Lung (tissue), 11 donors: ENCODE measurements at regions not wholly inside any gene's neighbourhood (a gene's known extent, or its start where the extent isn't known, plus 50 kb on each side); places are given as distances from the start of the nearest gene placed in this dataset.

Experiments
- ATAC-seq: fragments of 200-7000 bp; cut with Tn5 transposase; one replicate; pipeline ENCODE4 v1.9.1; 2020; ENCODE audit warnings: moderate number of reproducible peaks; ENCODE audit not compliant: insufficient read depth, low FRiP score
- DNase-seq, 3 donors: peaks; one replicate each; pipeline ENCODE4 v3.0.0-alpha.2; 2013 to 2017
- H3K27ac ChIP-seq, 2 donors: one replicate each; pipeline ENCODE4 v1.5.1; 2013; ENCODE audit warnings: mild to moderate bottlenecking in 2 of 2, moderate library complexity in 2 of 2, control low read depth in 1 of 2, inconsistent platforms in 1 of 2, low read depth in 1 of 2, low read length in 1 of 2
- H3K27me3 ChIP-seq, 3 donors: one replicate each; pipeline ENCODE4 v1.5.1; 2013; ENCODE audit warnings: low read length in 2 of 3; ENCODE audit not compliant: control insufficient read depth in 3 of 3, insufficient read depth in 3 of 3
- H3K36me3 ChIP-seq, 4 donors: one replicate each; pipeline ENCODE4 v1.5.1; 2013; ENCODE audit warnings: low read length in 4 of 4, mild to moderate bottlenecking in 1 of 4, moderate library complexity in 1 of 4; ENCODE audit not compliant: control insufficient read depth in 4 of 4, insufficient read depth in 4 of 4
- H3K4me1 ChIP-seq, 5 donors: one replicate each; pipeline ENCODE4 v1.5.1; 2013; ENCODE audit warnings: low read length in 5 of 5, mild to moderate bottlenecking in 2 of 5, moderate library complexity in 1 of 5; ENCODE audit not compliant: control insufficient read depth in 5 of 5, insufficient read depth in 5 of 5
- H3K4me3 ChIP-seq: one replicate; pipeline ENCODE4 v1.5.1; 2013; ENCODE audit warnings: mild to moderate bottlenecking, control low read depth, moderate library complexity
- H3K9ac ChIP-seq, 2 donors: one replicate each; pipeline ENCODE4 v1.5.1; 2013; ENCODE audit warnings: low read length in 2 of 2, control low read depth in 1 of 2; ENCODE audit not compliant: insufficient read depth in 1 of 2
- H3K9me3 ChIP-seq, 4 donors: one replicate each; pipeline ENCODE4 v1.5.1; 2013; ENCODE audit warnings: low read length in 3 of 4, mild to moderate bottlenecking in 1 of 4, moderate library complexity in 1 of 4; ENCODE audit not compliant: control insufficient read depth in 4 of 4, insufficient read depth in 3 of 4
- WGBS, 2 donors: extraction: QIAGEN DNeasy Blood & Tissue Kit; methylation state at CpG; one replicate each; pipeline ENCODE4 v1.1.7; 2013; 5-methylcytosine and 5-hydroxymethylcytosine counted together
- TF ChIP-seq, protein P1 (sequence below): IDR thresholded peaks from 2 replicates; pipeline ENCODE4 v1.5.1; 2012; ENCODE audit warnings: mild to moderate bottlenecking; ENCODE audit errors: control extremely low read depth, extremely low read depth
- donor health status: control.
- donor health status: control.
- donor health status: Bipolar disorder and iron deficiency.
- donor health status: healthy.
- donor health status: DM: yes; HTN: yes; CAD: no.

DNA sequence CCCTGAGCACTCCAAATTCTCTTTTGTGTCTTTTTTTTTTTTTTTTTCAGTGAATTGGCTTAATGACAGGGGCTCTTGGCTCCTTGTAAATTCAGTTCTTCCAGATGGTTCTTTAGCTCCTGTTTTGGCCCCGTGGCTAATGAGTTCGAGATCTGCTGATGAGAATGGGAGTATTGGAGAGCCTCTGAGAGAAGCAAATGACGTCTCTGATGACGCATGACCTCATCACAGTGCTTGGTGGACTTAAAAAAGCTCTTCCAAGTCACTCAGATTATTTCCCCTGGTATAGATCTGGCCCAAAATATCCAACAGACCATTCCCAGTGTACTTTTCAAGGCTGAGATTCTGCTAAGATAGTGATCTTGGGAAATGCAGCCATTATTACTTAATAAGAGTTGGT lies 159.5 kb downstream of the MIS18A start:
- H3K9me3 ChIP-seq: peaks cover 0 to 8% (median 3%) of the 10 kb centered on the region in 4 donors
- H3K27me3 ChIP-seq: no peaks in the 10 kb centered on the region
- H3K9ac ChIP-seq: no peak overlapping the region
- no peaks in the 10 kb centered on the region for H3K36me3 ChIP-seq
- 59 to 84% methylated on average over 4 of the region's 4 CpGs for WGBS, 2 donors
- TF ChIP-seq, protein P1, sequence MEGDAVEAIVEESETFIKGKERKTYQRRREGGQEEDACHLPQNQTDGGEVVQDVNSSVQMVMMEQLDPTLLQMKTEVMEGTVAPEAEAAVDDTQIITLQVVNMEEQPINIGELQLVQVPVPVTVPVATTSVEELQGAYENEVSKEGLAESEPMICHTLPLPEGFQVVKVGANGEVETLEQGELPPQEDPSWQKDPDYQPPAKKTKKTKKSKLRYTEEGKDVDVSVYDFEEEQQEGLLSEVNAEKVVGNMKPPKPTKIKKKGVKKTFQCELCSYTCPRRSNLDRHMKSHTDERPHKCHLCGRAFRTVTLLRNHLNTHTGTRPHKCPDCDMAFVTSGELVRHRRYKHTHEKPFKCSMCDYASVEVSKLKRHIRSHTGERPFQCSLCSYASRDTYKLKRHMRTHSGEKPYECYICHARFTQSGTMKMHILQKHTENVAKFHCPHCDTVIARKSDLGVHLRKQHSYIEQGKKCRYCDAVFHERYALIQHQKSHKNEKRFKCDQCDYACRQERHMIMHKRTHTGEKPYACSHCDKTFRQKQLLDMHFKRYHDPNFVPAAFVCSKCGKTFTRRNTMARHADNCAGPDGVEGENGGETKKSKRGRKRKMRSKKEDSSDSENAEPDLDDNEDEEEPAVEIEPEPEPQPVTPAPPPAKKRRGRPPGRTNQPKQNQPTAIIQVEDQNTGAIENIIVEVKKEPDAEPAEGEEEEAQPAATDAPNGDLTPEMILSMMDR: no peak
- H3K27ac ChIP-seq: no peak overlapping the region
- H3K4me3 ChIP-seq: no peak overlapping the region
- ATAC-seq (no peak), DNase-seq (no peak)
- H3K4me1 ChIP-seq: no peaks in the 10 kb centered on the region

GRCh38 chr21:32114419-32115035 lies 164.3 kb downstream of the MIS18A start:
- TF ChIP-seq, protein P1: no peak
- WGBS, 2 donors: 84 to 85% methylated on average over 11 of the region's 11 CpGs
- H3K27ac ChIP-seq: no peak overlapping the region
- no peak overlapping the region for H3K4me3 ChIP-seq
- H3K9me3 ChIP-seq: no peaks in the 10 kb centered on the region
- no peaks in the 10 kb centered on the region for H3K4me1 ChIP-seq
- ATAC-seq: no peak
- H3K36me3 ChIP-seq: no peaks in the 10 kb centered on the region
- no peak overlapping the region for H3K9ac ChIP-seq
- no peaks in the 10 kb centered on the region for H3K27me3 ChIP-seq
- DNase-seq: no peak

DNA sequence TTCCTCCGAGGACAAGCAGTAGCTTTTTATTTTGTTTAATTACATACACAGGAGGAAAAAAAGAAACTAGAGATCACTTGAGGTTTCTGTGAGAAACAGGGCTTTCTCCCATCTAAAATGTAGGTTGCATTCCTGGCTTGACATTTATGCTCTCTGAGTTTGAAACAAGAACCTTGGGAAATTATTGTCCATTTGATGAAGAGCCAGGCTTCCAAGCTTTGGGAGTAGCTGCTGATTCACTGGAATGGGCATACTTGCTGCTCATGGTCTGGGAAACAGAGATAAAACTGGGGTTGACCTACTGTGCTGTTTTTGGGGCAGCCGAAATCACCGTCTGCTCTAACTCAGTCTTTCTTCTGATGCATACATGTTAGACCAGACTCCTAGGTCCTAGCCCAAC lies 165.4 kb downstream of the MIS18A start:
- TF ChIP-seq, protein P1: no peak
- Histone ChIP-seq H3K4me3 (no peak overlapping the region), H3K4me1 (no peaks in the 10 kb centered on the region), H3K27ac (no peak overlapping the region), H3K9ac (no peak overlapping the region), H3K36me3 (no peaks in the 10 kb centered on the region), H3K27me3 (no peaks in the 10 kb centered on the region), H3K9me3 (no peaks in the 10 kb centered on the region)
- no peak for ATAC-seq
- no peak for DNase-seq
- 88 to 91% methylated on average over 3 of the region's 3 CpGs for WGBS, 2 donors

DNA sequence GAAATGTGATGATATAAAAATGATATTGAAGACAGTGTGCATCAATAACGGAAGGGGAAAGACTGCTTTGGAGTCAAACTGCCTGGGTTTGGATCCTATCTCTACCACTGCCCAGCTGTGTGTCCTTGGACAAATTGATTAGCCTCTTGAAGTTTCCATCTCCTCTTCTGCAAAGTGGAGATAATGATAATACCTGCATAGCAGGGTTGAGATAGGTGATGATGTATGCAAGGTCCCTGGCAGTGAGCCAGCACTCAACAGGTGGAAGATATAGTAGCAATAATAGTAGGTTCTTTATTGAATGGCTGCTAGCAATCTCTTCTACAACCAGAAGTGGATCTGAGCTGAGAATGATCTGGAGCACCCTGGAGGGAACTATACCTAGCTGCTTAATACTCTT lies 166.7 kb downstream of the MIS18A start:
- H3K9me3 ChIP-seq: no peaks in the 10 kb centered on the region
- H3K27ac ChIP-seq: no peak overlapping the region
- H3K27me3 ChIP-seq: no peaks in the 10 kb centered on the region
- no peak overlapping the region for H3K9ac ChIP-seq
- H3K36me3 ChIP-seq: no peaks in the 10 kb centered on the region
- 88 to 94% methylated on average over 1 of the region's 1 CpG for WGBS, 2 donors
- TF ChIP-seq, protein P1: no peak
- no peak overlapping the region for H3K4me3 ChIP-seq
- DNase-seq (no peak), ATAC-seq (no peak)
- H3K4me1 ChIP-seq: no peaks in the 10 kb centered on the region
